ENCODE measurements at regions not wholly inside any gene's neighbourhood (a gene's known extent, or its start where the extent isn't known, plus 50 kb on each side); places are given as distances from the start of the nearest gene placed in this dataset.

GRCh38 chr2:63767307-63767706 is 74.4 kb upstream of the UGP2 start:
- Histone ChIP-seq H3K36me3 (replicated peaks; ENCODE audit: insufficient read depth, low read length) (no peaks in the 10 kb centered on the region), H3K9me3 (replicated peaks; ENCODE audit: insufficient read depth, low read length) (no peaks in the 10 kb centered on the region), H3F3A (ENCODE audit: insufficient read depth, low read length) (no peaks in the 10 kb centered on the region)

DNA sequence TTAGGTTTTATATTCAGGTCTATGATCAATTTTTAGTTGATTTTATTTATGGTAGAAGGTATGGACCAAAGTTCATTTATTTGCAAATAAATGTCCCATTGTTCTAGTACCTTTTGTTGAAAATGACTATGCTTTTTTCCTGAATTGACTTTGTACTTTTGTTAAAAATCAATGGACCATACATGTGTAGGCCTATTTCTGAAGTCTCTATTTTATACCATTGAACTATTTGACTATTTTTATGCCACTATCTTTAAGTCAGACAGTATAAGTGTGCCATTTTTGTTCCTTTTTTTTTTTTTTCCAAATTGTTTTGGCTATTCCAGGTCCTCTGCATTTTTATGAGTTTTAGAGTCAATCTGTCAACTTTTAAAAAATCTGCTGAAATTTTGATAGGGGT is 73.6 kb upstream of the UGP2 start:
- Histone ChIP-seq H3K9me2 (replicated peaks; ENCODE audit: insufficient read depth, low read length) (no peaks in the 10 kb centered on the region), H3K4me3 (ENCODE audit: low read length) (no peak overlapping the region), H3F3A (ENCODE audit: insufficient read depth, low read length) (no peaks in the 10 kb centered on the region)

More at GRCh38 chr2:63767307-63767706, 74.4 kb upstream of the UGP2 start:
- H2AFZ ChIP-seq (ENCODE audit: low read length): no peak overlapping the region
- H3K4me2 ChIP-seq (ENCODE audit: low read depth, low read length): no peak overlapping the region
- no peak overlapping the region for H3K9ac ChIP-seq (ENCODE audit: low read length)
- no peaks in the 10 kb centered on the region for H4K20me1 ChIP-seq (ENCODE audit: insufficient read depth, low read length)
- no peaks in the 10 kb centered on the region for H3K4me1 ChIP-seq (ENCODE audit: low read length)
- no peak overlapping the region for H3K27ac ChIP-seq (ENCODE audit: low read length)
- no peaks in the 10 kb centered on the region for H3K9me2 ChIP-seq (replicated peaks; ENCODE audit: insufficient read depth, low read length)
- no peaks in the 10 kb centered on the region for H3K79me2 ChIP-seq (ENCODE audit: low read length)
- TF ChIP-seq EZH2phosphoT487 (IDR thresholded peaks at IDR 0.05; ENCODE audit: low read length) (no peak), EZH2 (optimal IDR thresholded peaks at IDR 0.05; ENCODE audit: low read depth, low read length) (no peak)
- TF ChIP-seq, protein P1, sequence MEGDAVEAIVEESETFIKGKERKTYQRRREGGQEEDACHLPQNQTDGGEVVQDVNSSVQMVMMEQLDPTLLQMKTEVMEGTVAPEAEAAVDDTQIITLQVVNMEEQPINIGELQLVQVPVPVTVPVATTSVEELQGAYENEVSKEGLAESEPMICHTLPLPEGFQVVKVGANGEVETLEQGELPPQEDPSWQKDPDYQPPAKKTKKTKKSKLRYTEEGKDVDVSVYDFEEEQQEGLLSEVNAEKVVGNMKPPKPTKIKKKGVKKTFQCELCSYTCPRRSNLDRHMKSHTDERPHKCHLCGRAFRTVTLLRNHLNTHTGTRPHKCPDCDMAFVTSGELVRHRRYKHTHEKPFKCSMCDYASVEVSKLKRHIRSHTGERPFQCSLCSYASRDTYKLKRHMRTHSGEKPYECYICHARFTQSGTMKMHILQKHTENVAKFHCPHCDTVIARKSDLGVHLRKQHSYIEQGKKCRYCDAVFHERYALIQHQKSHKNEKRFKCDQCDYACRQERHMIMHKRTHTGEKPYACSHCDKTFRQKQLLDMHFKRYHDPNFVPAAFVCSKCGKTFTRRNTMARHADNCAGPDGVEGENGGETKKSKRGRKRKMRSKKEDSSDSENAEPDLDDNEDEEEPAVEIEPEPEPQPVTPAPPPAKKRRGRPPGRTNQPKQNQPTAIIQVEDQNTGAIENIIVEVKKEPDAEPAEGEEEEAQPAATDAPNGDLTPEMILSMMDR (IDR thresholded peaks at IDR 0.05; ENCODE audit: low read length): no peak
- H3K27me3 ChIP-seq (replicated peaks; ENCODE audit: insufficient read depth, low read length): no peaks in the 10 kb centered on the region
- no peak overlapping the region for H3K4me3 ChIP-seq (ENCODE audit: low read length)
- no peak for DNase-seq

DNA sequence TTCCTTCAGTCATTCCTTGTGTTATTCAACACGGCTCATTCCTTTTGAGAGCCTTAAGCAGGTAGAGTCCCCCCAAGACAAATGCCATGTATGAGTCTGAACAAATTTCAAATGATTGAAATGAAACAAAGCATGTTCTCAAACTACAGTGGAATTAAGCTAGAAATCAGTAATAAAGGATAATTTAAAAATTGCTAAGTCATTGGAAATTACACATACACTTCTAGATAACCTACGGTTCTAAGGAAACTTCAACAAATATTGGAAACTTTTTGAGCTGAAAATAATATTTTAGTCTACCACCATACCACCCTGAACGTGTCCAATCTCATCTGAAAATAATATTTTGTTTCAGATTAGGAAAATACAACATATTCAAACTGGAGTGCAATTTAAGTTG is 71.8 kb upstream of the UGP2 start:
- no peak overlapping the region for H3K9ac ChIP-seq (ENCODE audit: low read length)
- no peak overlapping the region for H3K27ac ChIP-seq (ENCODE audit: low read length)
- no peak overlapping the region for H3K4me3 ChIP-seq (ENCODE audit: low read length)

More for the DNA sequence above, 73.6 kb upstream of the UGP2 start:
- TF ChIP-seq EZH2 (optimal IDR thresholded peaks at IDR 0.05; ENCODE audit: low read depth, low read length): no peak
- no peak for TF ChIP-seq EZH2phosphoT487 (IDR thresholded peaks at IDR 0.05; ENCODE audit: low read length)
- TF ChIP-seq, protein P1 (IDR thresholded peaks at IDR 0.05; ENCODE audit: low read length): no peak
- Histone ChIP-seq H3K79me2 (ENCODE audit: low read length) (no peaks in the 10 kb centered on the region), H3K27me3 (replicated peaks; ENCODE audit: insufficient read depth, low read length) (no peaks in the 10 kb centered on the region), H4K20me1 (ENCODE audit: insufficient read depth, low read length) (no peaks in the 10 kb centered on the region), H3K9ac (ENCODE audit: low read length) (no peak overlapping the region), H3K27ac (ENCODE audit: low read length) (no peak overlapping the region), H3K4me1 (ENCODE audit: low read length) (no peaks in the 10 kb centered on the region), H3K36me3 (replicated peaks; ENCODE audit: insufficient read depth, low read length) (no peaks in the 10 kb centered on the region), H3K9me3 (replicated peaks; ENCODE audit: insufficient read depth, low read length) (no peaks in the 10 kb centered on the region), H2AFZ (ENCODE audit: low read length) (no peak overlapping the region), H3K4me2 (ENCODE audit: low read depth, low read length) (no peak overlapping the region)
- DNase-seq: no peak

More for the DNA sequence above, 71.8 kb upstream of the UGP2 start:
- Histone ChIP-seq H3K9me3 (replicated peaks; ENCODE audit: insufficient read depth, low read length) (no peaks in the 10 kb centered on the region), H4K20me1 (ENCODE audit: insufficient read depth, low read length) (no peaks in the 10 kb centered on the region), H3K9me2 (replicated peaks; ENCODE audit: insufficient read depth, low read length) (no peaks in the 10 kb centered on the region), H3K4me1 (ENCODE audit: low read length) (no peaks in the 10 kb centered on the region), H3K4me2 (ENCODE audit: low read depth, low read length) (no peak overlapping the region), H2AFZ (ENCODE audit: low read length) (no peak overlapping the region), H3F3A (ENCODE audit: insufficient read depth, low read length) (no peaks in the 10 kb centered on the region), H3K36me3 (replicated peaks; ENCODE audit: insufficient read depth, low read length) (no peaks in the 10 kb centered on the region), H3K27me3 (replicated peaks; ENCODE audit: insufficient read depth, low read length) (no peaks in the 10 kb centered on the region), H3K79me2 (ENCODE audit: low read length) (no peaks in the 10 kb centered on the region)
- TF ChIP-seq EZH2phosphoT487 (IDR thresholded peaks at IDR 0.05; ENCODE audit: low read length) (no peak), EZH2 (optimal IDR thresholded peaks at IDR 0.05; ENCODE audit: low read depth, low read length) (no peak)
- TF ChIP-seq, protein P1 (IDR thresholded peaks at IDR 0.05; ENCODE audit: low read length): no peak
- no peak for DNase-seq
